ENCODE measurements at regions not wholly inside any gene's neighbourhood (a gene's known extent, or its start where the extent isn't known, plus 50 kb on each side); places are given as distances from the start of the nearest gene placed in this dataset.

DNA sequence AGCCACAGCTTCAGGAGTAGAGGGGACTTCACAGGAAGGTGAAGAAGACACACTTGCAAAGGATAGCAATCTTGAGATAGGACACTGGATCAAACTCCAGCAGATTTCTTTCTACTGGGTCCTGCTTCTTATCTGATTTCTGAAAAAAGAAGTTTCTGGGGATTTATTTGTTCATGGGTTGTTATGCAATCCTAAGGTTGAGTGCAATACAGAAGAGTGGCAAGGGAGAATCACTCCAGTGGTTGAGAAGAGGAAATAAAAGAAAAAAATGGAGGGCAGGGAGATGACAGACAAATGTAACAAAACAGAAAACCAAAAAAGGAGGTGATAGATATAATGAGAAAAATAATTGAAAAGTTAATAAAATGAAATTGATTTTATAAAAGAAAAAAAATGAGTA lies 858.3 kb downstream of the TUSC7 start:
- DNase-seq (ENCODE audit: low spot score): no peak
- no peak overlapping the region for H3K27ac Mint-ChIP-seq
- no peak overlapping the region for H3K4me3 Mint-ChIP-seq
- H3K27me3 Mint-ChIP-seq (ENCODE audit: insufficient read depth): no peaks in the 10 kb centered on the region
- H3K36me3 Mint-ChIP-seq (ENCODE audit: low read depth): no peaks in the 10 kb centered on the region
- no peaks in the 10 kb centered on the region for H3K4me1 Mint-ChIP-seq (ENCODE audit: low read depth)
- no peaks in the 10 kb centered on the region for H3K9me3 Mint-ChIP-seq
- intact Hi-C loops (cut with micrococcal nuclease): no loop called here

- H3K27ac Mint-ChIP-seq: no peak overlapping the region
- DNase-seq (ENCODE audit: low spot score): no peak
These were observed 863.2 kb downstream of the TUSC7 start for GRCh38 chr3:117572786-117573185.

GRCh38 chr3:117580806-117581205 lies 871.2 kb downstream of the TUSC7 start:
- no peaks in the 10 kb centered on the region for H3K36me3 Mint-ChIP-seq (ENCODE audit: low read depth)
- no peak overlapping the region for H3K27ac Mint-ChIP-seq
- no peaks in the 10 kb centered on the region for H3K4me1 Mint-ChIP-seq (ENCODE audit: low read depth)
- peaks cover 4% of the 10 kb centered on the region for H3K9me3 Mint-ChIP-seq
- H3K4me3 Mint-ChIP-seq: no peak overlapping the region
- H3K27me3 Mint-ChIP-seq (ENCODE audit: insufficient read depth): no peaks in the 10 kb centered on the region
- intact Hi-C loops (cut with micrococcal nuclease): no loop called here
- DNase-seq (ENCODE audit: low spot score): no peak

More at GRCh38 chr3:117572786-117573185, 863.2 kb downstream of the TUSC7 start:
- Mint-ChIP-seq H3K27me3 (ENCODE audit: insufficient read depth) (no peaks in the 10 kb centered on the region), H3K9me3 (peaks cover 4% of the 10 kb centered on the region), H3K36me3 (ENCODE audit: low read depth) (no peaks in the 10 kb centered on the region), H3K4me3 (no peak overlapping the region), H3K4me1 (ENCODE audit: low read depth) (no peaks in the 10 kb centered on the region)
- intact Hi-C loops (cut with micrococcal nuclease): no loop called here

DNA sequence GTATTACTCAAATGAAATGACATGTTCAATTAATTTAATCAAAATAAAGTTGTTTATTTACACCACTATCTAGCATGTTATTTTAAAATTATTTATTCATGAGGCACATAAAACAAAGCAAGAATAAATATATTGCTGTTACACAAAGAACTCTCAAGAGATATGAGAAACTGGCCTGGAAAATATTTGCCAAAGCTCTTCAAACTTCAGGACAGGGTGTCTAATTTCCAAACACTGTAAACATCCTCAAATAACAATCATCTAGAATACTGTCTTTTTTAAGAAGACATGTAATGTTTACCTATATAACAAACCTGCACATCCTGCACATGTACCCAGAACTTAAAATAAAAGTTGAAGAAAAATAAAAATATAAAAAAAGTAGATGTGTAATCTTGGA lies 876.6 kb downstream of the TUSC7 start:
- H3K4me1 Mint-ChIP-seq (ENCODE audit: low read depth): no peaks in the 10 kb centered on the region
- H3K36me3 Mint-ChIP-seq (ENCODE audit: low read depth): no peaks in the 10 kb centered on the region
- no peak overlapping the region for H3K4me3 Mint-ChIP-seq
- H3K27ac Mint-ChIP-seq: no peak overlapping the region
- no peak for DNase-seq (ENCODE audit: low spot score)
- no peaks in the 10 kb centered on the region for H3K27me3 Mint-ChIP-seq (ENCODE audit: insufficient read depth)
- intact Hi-C loops (cut with micrococcal nuclease): no loop called here
- no peaks in the 10 kb centered on the region for H3K9me3 Mint-ChIP-seq

GRCh38 chr3:117587416-117587815 lies 877.8 kb downstream of the TUSC7 start:
- Mint-ChIP-seq H3K27me3 (ENCODE audit: insufficient read depth) (no peaks in the 10 kb centered on the region), H3K27ac (no peak overlapping the region), H3K9me3 (no peaks in the 10 kb centered on the region), H3K4me1 (ENCODE audit: low read depth) (no peaks in the 10 kb centered on the region), H3K36me3 (ENCODE audit: low read depth) (no peaks in the 10 kb centered on the region), H3K4me3 (no peak overlapping the region)
- intact Hi-C loops (cut with micrococcal nuclease): no loop called here
- no peak for DNase-seq (ENCODE audit: low spot score)

DNA sequence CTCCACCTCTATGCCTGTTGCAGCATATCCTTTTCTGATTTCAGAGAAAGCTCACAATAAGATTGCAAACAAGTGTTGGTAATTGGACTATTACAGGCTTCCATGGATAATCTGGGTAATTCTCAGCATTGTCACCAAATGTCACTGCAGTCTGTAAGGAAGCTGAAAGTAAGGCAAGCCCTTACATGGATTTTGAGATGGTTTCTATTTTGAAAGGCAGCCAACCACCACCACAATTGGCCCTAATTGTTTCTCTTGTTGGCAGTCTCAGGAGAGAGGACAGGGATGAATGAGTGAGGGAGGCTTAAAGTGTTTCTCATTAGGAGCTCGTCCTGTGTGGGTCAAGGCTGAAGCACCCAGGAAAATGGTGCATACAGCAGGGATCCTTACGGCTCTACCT lies 879.9 kb downstream of the TUSC7 start:
- Mint-ChIP-seq H3K9me3 (no peaks in the 10 kb centered on the region), H3K27me3 (ENCODE audit: insufficient read depth) (no peaks in the 10 kb centered on the region), H3K4me1 (ENCODE audit: low read depth) (no peaks in the 10 kb centered on the region), H3K4me3 (no peak overlapping the region), H3K27ac (no peak overlapping the region), H3K36me3 (ENCODE audit: low read depth) (no peaks in the 10 kb centered on the region)
- no peak for DNase-seq (ENCODE audit: low spot score)
- intact Hi-C loops (cut with micrococcal nuclease): no loop called here

GRCh38 chr3:117595615-117596014 lies 886.0 kb downstream of the TUSC7 start:
- no peak for DNase-seq (ENCODE audit: low spot score)
- Mint-ChIP-seq H3K36me3 (ENCODE audit: low read depth) (no peaks in the 10 kb centered on the region), H3K27ac (no peak overlapping the region), H3K4me3 (no peak overlapping the region), H3K4me1 (ENCODE audit: low read depth) (no peaks in the 10 kb centered on the region), H3K9me3 (no peaks in the 10 kb centered on the region), H3K27me3 (ENCODE audit: insufficient read depth) (no peaks in the 10 kb centered on the region)
- intact Hi-C loops (cut with micrococcal nuclease): no loop called here

DNA sequence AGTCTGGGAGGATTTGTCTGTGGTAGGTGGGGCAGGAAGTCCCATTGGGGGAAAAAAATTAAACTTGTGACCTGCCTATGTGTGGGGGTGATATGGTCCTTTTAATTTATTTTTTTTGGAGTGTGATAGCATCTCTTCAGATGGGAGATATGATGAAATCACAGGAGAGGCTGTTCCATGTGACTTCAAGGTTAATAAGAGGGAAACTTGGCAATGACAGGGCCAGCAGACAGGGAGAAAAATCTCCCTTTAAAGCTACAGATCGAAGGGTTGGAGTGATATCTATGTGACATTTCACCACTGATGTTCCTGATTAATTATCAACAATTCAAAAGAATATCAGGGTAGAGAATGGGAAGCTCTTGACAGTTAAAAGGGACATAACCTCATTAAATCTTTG lies 886.9 kb downstream of the TUSC7 start:
- DNase-seq (ENCODE audit: low spot score): no peak
- H3K27me3 Mint-ChIP-seq (ENCODE audit: insufficient read depth): no peaks in the 10 kb centered on the region
- H3K27ac Mint-ChIP-seq: no peak overlapping the region
- no peak overlapping the region for H3K4me3 Mint-ChIP-seq
- intact Hi-C loops (cut with micrococcal nuclease): no loop called here
- H3K36me3 Mint-ChIP-seq (ENCODE audit: low read depth): no peaks in the 10 kb centered on the region
- H3K4me1 Mint-ChIP-seq (ENCODE audit: low read depth): no peaks in the 10 kb centered on the region
- H3K9me3 Mint-ChIP-seq: no peaks in the 10 kb centered on the region

GRCh38 chr3:117597865-117598264 lies 888.3 kb downstream of the TUSC7 start:
- intact Hi-C loops (cut with micrococcal nuclease): no loop called here
- H3K27ac Mint-ChIP-seq: no peak overlapping the region
- no peaks in the 10 kb centered on the region for H3K9me3 Mint-ChIP-seq
- H3K4me3 Mint-ChIP-seq: no peak overlapping the region
- H3K4me1 Mint-ChIP-seq (ENCODE audit: low read depth): no peaks in the 10 kb centered on the region
- no peaks in the 10 kb centered on the region for H3K27me3 Mint-ChIP-seq (ENCODE audit: insufficient read depth)
- H3K36me3 Mint-ChIP-seq (ENCODE audit: low read depth): no peaks in the 10 kb centered on the region
- no peak for DNase-seq (ENCODE audit: low spot score)

DNA sequence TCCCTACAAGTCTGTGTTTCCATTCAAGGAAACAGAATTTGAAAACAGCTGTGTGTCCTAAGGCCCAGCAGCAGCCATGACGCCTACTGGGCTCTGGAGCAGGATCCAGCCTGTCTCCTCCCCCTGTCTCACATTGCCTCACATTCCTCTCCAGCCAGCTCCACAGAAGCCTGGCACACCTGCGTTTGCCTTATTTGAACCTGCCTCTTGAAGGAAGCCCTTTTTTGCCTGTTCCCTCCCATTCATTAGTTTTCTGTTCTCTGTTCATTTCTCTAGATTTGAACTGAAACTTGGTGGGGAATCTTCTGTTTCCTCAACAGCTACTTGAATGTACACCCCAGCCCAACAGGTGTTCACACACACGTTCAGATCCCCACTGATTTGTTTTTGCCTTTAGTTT lies 890.5 kb downstream of the TUSC7 start:
- H3K4me3 Mint-ChIP-seq: no peak overlapping the region
- DNase-seq (ENCODE audit: low spot score): no peak
- no peaks in the 10 kb centered on the region for H3K36me3 Mint-ChIP-seq (ENCODE audit: low read depth)
- no peaks in the 10 kb centered on the region for H3K9me3 Mint-ChIP-seq
- H3K4me1 Mint-ChIP-seq (ENCODE audit: low read depth): no peaks in the 10 kb centered on the region
- H3K27me3 Mint-ChIP-seq (ENCODE audit: insufficient read depth): no peaks in the 10 kb centered on the region
- H3K27ac Mint-ChIP-seq: no peak overlapping the region
- intact Hi-C loops (cut with micrococcal nuclease): no loop called here

- Mint-ChIP-seq H3K36me3 (ENCODE audit: low read depth) (no peaks in the 10 kb centered on the region), H3K4me3 (no peak overlapping the region), H3K27ac (no peak overlapping the region), H3K27me3 (ENCODE audit: insufficient read depth) (no peaks in the 10 kb centered on the region), H3K4me1 (ENCODE audit: low read depth) (no peaks in the 10 kb centered on the region), H3K9me3 (no peaks in the 10 kb centered on the region)
- no peak for DNase-seq (ENCODE audit: low spot score)
- intact Hi-C loops (cut with micrococcal nuclease): no loop called here
These were observed 891.1 kb downstream of the TUSC7 start for GRCh38 chr3:117600666-117601065.

DNA sequence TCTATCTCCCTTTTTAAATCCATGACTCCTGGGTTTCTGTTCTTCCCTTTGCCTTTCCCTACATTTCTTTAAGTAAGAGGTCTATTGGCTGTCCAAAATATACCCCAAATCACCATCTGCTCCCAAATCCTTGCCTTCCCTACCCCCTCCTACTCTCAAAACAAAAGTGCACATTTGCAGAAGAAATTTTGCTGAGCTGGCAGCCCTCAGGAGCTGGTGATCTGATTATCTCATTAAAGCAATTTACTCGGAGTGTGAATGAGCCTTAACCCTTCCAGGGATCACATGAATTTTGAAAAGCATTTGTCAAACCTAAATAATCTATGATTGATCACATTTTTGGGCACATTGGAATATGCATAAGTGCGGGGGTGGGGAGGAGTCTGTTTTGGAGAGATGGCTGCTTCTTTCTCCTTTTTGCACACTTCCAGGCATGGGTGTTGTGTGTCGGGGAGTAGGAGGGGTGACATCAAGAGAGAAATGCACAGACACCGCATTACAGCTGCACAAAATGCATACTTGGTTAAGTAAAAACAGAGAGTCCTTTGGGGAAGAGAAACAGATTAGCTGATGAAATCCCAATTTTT lies 892.6 kb downstream of the TUSC7 start:
- H3K4me1 Mint-ChIP-seq (ENCODE audit: low read depth): no peaks in the 10 kb centered on the region
- no peak overlapping the region for H3K27ac Mint-ChIP-seq
- H3K27me3 Mint-ChIP-seq (ENCODE audit: insufficient read depth): no peaks in the 10 kb centered on the region
- no peak overlapping the region for H3K4me3 Mint-ChIP-seq
- no peak for DNase-seq (ENCODE audit: low spot score)
- no peaks in the 10 kb centered on the region for H3K36me3 Mint-ChIP-seq (ENCODE audit: low read depth)
- H3K9me3 Mint-ChIP-seq: no peaks in the 10 kb centered on the region
- intact Hi-C loops (cut with micrococcal nuclease): no loop called here

DNA sequence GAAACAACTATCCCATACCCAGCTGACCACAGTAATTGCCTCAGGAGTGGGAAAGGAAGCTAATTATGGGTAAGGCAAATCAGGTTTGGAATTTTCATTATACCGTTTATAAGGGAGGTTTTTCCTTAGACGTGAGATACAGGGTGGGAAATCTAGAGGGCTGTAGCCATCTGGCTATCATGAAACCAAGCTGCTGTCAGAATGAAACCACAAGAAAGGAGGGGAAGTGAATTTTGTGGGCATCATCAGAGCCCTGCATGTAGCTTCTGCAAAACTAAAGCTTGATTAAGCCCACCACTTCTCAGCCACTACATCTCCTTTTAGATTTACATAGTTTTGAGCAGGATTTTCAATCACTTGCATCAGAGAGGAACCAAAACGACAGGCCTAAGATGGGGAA lies 893.5 kb downstream of the TUSC7 start:
- H3K27me3 Mint-ChIP-seq (ENCODE audit: insufficient read depth): no peaks in the 10 kb centered on the region
- H3K27ac Mint-ChIP-seq: no peak overlapping the region
- intact Hi-C loops (cut with micrococcal nuclease): no loop called here
- no peak for DNase-seq (ENCODE audit: low spot score)
- no peak overlapping the region for H3K4me3 Mint-ChIP-seq
- H3K36me3 Mint-ChIP-seq (ENCODE audit: low read depth): no peaks in the 10 kb centered on the region
- H3K9me3 Mint-ChIP-seq: no peaks in the 10 kb centered on the region
- no peaks in the 10 kb centered on the region for H3K4me1 Mint-ChIP-seq (ENCODE audit: low read depth)

DNA sequence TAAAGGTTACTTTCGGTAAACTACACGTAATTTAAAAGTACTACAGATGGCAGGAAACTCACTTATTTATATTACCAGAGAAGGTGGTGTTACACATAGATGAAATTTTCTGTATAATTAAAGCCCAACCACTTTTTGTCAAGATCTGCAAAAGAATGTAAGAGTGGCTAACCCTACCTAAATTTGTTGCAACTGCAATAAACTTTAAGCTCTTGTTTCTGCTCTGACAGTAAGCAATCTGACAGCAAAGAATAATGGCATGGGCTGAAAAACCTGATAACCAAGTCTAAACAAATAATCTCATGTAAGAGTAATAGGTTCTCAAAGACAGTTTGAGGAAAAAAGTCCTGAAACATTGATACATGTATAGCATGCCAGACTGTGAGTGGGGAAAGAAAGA lies 897.3 kb downstream of the TUSC7 start:
- intact Hi-C loops (cut with micrococcal nuclease): no loop called here
- Mint-ChIP-seq H3K27me3 (ENCODE audit: insufficient read depth) (no peaks in the 10 kb centered on the region), H3K4me3 (no peak overlapping the region), H3K27ac (no peak overlapping the region), H3K9me3 (no peaks in the 10 kb centered on the region), H3K36me3 (ENCODE audit: low read depth) (no peaks in the 10 kb centered on the region), H3K4me1 (ENCODE audit: low read depth) (no peaks in the 10 kb centered on the region)
- no peak for DNase-seq (ENCODE audit: low spot score)
